Neural cell (in vitro differentiated cells): ENCODE measurements at regions not wholly inside any gene's neighbourhood (a gene's known extent, or its start where the extent isn't known, plus 50 kb on each side); places are given as distances from the start of the nearest gene placed in this dataset.

Experiments used
- H2AFZ ChIP-seq: fragments of 200-600, 300-800 bp; sonication (generic), shearing (Covaris generic); 2 replicates; pipeline ENCODE4 v1.6.0; 2014; ENCODE audit warnings: low read depth, mild to moderate bottlenecking, antibody characterized with exemption, low read length, moderate library complexity
- H3F3A ChIP-seq: fragments of 200-600 bp; shearing (Covaris generic); 2 replicates; pipeline ENCODE4 v1.6.1; 2016; ENCODE audit warnings: mild to moderate bottlenecking, moderate library complexity, mixed read lengths, antibody characterized with exemption, low read length; ENCODE audit not compliant: insufficient read depth, poor library complexity, severe bottlenecking
- H3K27ac ChIP-seq: fragments of 200-600, 300-800 bp; sonication (generic), shearing (Covaris generic); 2 replicates; pipeline ENCODE4 v1.5.1; 2014; ENCODE audit warnings: mild to moderate bottlenecking, low read length, moderate library complexity
- H3K27me3 ChIP-seq: fragments of 300-800, 200-600 bp; sonication (generic), shearing (Covaris generic); 2 replicates; pipeline ENCODE4 v1.6.0; 2014; ENCODE audit warnings: mild to moderate bottlenecking, low read depth, low read length, moderate library complexity; ENCODE audit not compliant: insufficient read depth
- H3K36me3 ChIP-seq: fragments of 300-800, 200-600 bp; sonication (generic), shearing (Covaris generic); 2 replicates; pipeline ENCODE4 v1.5.1; 2014; ENCODE audit warnings: mild to moderate bottlenecking, antibody characterized with exemption, low read length, moderate library complexity; ENCODE audit not compliant: insufficient read depth
- H3K4me2 ChIP-seq: fragments of 300-800, 200-600 bp; sonication (generic), shearing (Covaris generic); 2 replicates; pipeline ENCODE4 v1.6.0; 2014; ENCODE audit warnings: mild to moderate bottlenecking, low read length
- H3K4me3 ChIP-seq: fragments of 300-800, 200-600 bp; sonication (generic), shearing (Covaris generic); 2 replicates; pipeline ENCODE4 v1.5.1; 2014; ENCODE audit warnings: mild to moderate bottlenecking, low read length, moderate library complexity
- H3K79me2 ChIP-seq: fragments of 200-600 bp; shearing (Covaris generic); replicated peaks from 2 replicates; pipeline ENCODE4 v1.6.0; 2014; ENCODE audit warnings: mild to moderate bottlenecking, low read length, moderate library complexity; ENCODE audit not compliant: insufficient read depth
- H3K9ac ChIP-seq: fragments of 300-800, 200-600 bp; sonication (generic), shearing (Covaris generic); 2 replicates; pipeline ENCODE4 v1.6.1; 2016; ENCODE audit warnings: mild to moderate bottlenecking, low read length, mixed read lengths
- H3K9me2 ChIP-seq: fragments of 200-600 bp; shearing (Covaris generic); 2 replicates; pipeline ENCODE4 v1.6.1; 2016; ENCODE audit warnings: mild to moderate bottlenecking, low read length, mixed read lengths; ENCODE audit not compliant: insufficient read depth
- H3K9me3 ChIP-seq: fragments of 200-600, 300-800 bp; sonication (generic), shearing (Covaris generic); 2 replicates; pipeline ENCODE4 v1.6.1; 2016; ENCODE audit warnings: mild to moderate bottlenecking, mixed run types, low read length, moderate library complexity, mixed read lengths
- H4K20me1 ChIP-seq: fragments of 200-600 bp; shearing (Covaris generic); 2 replicates; pipeline ENCODE4 v1.6.1; 2016; ENCODE audit warnings: mild to moderate bottlenecking, mixed run types; ENCODE audit not compliant: insufficient read depth
- EP300 ChIP-seq: fragments of 450-650 bp; conservative IDR thresholded peaks from 2 replicates; pipeline ENCODE4 v1.6.1; 2014; ENCODE audit warnings: antibody characterized with exemption, mild to moderate bottlenecking, moderate library complexity; ENCODE audit not compliant: poor library complexity, severe bottlenecking
- EZH2 ChIP-seq: fragments of 200-600, 300-800 bp; shearing (Covaris generic), sonication (generic); IDR thresholded peaks from 2 replicates; pipeline ENCODE4 v1.6.1; 2014; ENCODE audit warnings: antibody characterized with exemption, low read length, borderline replicate concordance, mild to moderate bottlenecking; ENCODE audit not compliant: insufficient read depth, poor library complexity, severe bottlenecking
- MXI1 ChIP-seq: fragments of 450-650 bp; conservative IDR thresholded peaks from 2 replicates; pipeline ENCODE4 v1.6.1; 2014; ENCODE audit warnings: antibody characterized with exemption, mild to moderate bottlenecking; ENCODE audit not compliant: poor library complexity, severe bottlenecking
- POLR2AphosphoS5 ChIP-seq: IDR thresholded peaks from 2 replicates; pipeline ENCODE4 v1.6.1; 2012
- RAD21 ChIP-seq: fragments of 450-650 bp; conservative IDR thresholded peaks from 2 replicates; pipeline ENCODE4 v1.6.1; 2014; ENCODE audit warnings: antibody characterized with exemption, mild to moderate bottlenecking, moderate library complexity
- SMC3 ChIP-seq: fragments of 450-650 bp; conservative IDR thresholded peaks from 2 replicates; pipeline ENCODE4 v1.6.1; 2014; ENCODE audit warnings: antibody characterized with exemption, mild to moderate bottlenecking, moderate library complexity; ENCODE audit not compliant: poor library complexity
- TAF1 ChIP-seq: IDR thresholded peaks from 2 replicates; pipeline ENCODE4 v1.6.1; 2012; ENCODE audit warnings: low read depth
- TF ChIP-seq, protein P1 (sequence below): IDR thresholded peaks from 2 replicates; pipeline ENCODE4 v1.6.1; 2012; ENCODE audit warnings: borderline replicate concordance
- TF ChIP-seq, protein P2 (sequence below): fragments of 450-650 bp; IDR thresholded peaks from 2 replicates; pipeline ENCODE4 v1.5.1; 2014; ENCODE audit warnings: antibody characterized with exemption, mild to moderate bottlenecking, moderate library complexity; ENCODE audit not compliant: poor library complexity, severe bottlenecking

DNA sequence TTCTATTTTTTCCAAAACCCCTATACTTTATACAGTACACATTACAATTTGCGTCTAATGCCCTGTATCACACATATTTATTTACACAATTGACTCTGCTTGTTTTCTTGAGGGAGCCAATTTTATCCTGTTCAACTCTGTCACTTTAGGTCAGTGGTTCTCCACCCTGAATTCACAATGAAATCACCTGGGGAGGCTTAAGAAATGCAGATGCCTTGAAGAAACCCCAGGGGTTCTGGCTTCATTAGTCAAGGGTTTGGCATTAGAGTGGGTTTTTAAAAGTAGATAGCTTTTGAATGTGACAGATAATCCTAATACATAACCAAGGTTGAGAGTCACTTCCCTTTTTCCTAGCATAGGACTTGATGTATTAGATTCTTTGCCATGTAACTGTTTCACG, 398.6 kb upstream of the ERCC4 start:
- H3K4me2 ChIP-seq, result no peak overlapping the region
- no peaks in the 10 kb centered on the region for H3K9me3 ChIP-seq
- no peaks in the 10 kb centered on the region for H3K79me2 ChIP-seq
- no peak overlapping the region for H2AFZ ChIP-seq
- no peak overlapping the region for H3K4me3 ChIP-seq
- no peaks in the 10 kb centered on the region for H3K36me3 ChIP-seq
- H3K27ac ChIP-seq, result no peak overlapping the region
- H4K20me1 ChIP-seq, result no peaks in the 10 kb centered on the region
- no peak overlapping the region for H3K9ac ChIP-seq
- no peak for TF ChIP-seq RAD21
- no peak for TF ChIP-seq POLR2AphosphoS5
- no peak for TF ChIP-seq EZH2
- no peak for TF ChIP-seq MXI1
- TF ChIP-seq, protein P1, sequence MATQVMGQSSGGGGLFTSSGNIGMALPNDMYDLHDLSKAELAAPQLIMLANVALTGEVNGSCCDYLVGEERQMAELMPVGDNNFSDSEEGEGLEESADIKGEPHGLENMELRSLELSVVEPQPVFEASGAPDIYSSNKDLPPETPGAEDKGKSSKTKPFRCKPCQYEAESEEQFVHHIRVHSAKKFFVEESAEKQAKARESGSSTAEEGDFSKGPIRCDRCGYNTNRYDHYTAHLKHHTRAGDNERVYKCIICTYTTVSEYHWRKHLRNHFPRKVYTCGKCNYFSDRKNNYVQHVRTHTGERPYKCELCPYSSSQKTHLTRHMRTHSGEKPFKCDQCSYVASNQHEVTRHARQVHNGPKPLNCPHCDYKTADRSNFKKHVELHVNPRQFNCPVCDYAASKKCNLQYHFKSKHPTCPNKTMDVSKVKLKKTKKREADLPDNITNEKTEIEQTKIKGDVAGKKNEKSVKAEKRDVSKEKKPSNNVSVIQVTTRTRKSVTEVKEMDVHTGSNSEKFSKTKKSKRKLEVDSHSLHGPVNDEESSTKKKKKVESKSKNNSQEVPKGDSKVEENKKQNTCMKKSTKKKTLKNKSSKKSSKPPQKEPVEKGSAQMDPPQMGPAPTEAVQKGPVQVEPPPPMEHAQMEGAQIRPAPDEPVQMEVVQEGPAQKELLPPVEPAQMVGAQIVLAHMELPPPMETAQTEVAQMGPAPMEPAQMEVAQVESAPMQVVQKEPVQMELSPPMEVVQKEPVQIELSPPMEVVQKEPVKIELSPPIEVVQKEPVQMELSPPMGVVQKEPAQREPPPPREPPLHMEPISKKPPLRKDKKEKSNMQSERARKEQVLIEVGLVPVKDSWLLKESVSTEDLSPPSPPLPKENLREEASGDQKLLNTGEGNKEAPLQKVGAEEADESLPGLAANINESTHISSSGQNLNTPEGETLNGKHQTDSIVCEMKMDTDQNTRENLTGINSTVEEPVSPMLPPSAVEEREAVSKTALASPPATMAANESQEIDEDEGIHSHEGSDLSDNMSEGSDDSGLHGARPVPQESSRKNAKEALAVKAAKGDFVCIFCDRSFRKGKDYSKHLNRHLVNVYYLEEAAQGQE, result no peak
- no peak for TF ChIP-seq SMC3
- TF ChIP-seq, protein P2, sequence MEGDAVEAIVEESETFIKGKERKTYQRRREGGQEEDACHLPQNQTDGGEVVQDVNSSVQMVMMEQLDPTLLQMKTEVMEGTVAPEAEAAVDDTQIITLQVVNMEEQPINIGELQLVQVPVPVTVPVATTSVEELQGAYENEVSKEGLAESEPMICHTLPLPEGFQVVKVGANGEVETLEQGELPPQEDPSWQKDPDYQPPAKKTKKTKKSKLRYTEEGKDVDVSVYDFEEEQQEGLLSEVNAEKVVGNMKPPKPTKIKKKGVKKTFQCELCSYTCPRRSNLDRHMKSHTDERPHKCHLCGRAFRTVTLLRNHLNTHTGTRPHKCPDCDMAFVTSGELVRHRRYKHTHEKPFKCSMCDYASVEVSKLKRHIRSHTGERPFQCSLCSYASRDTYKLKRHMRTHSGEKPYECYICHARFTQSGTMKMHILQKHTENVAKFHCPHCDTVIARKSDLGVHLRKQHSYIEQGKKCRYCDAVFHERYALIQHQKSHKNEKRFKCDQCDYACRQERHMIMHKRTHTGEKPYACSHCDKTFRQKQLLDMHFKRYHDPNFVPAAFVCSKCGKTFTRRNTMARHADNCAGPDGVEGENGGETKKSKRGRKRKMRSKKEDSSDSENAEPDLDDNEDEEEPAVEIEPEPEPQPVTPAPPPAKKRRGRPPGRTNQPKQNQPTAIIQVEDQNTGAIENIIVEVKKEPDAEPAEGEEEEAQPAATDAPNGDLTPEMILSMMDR, result no peak
- no peak for TF ChIP-seq TAF1
- no peak for TF ChIP-seq EP300
- no peaks in the 10 kb centered on the region for H3K27me3 ChIP-seq
- H3K9me2 ChIP-seq, result no peaks in the 10 kb centered on the region
- H3F3A ChIP-seq, result no peaks in the 10 kb centered on the region

DNA sequence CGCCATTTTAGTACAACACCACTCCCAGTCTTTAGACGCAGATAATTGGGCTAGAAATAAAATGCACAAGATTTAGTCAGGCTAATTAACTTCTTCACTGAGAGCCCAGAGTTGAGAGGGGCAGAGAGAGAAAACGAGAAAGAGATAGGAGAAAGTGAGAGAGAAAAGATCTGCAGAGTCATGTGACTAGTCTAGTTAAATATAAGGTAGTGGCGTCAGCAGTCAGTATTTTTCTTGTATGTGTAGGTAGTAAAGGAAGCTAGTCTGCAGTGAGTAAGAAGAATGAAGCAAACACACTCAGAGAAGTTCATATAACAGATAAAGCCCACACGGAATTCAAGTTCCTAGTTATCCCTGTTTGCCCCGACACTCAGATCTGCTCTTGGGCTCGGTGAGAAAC, 392.6 kb upstream of the ERCC4 start:
- Histone ChIP-seq H3K4me2 (no peak overlapping the region), H3K9me2 (no peaks in the 10 kb centered on the region), H3K79me2 (no peaks in the 10 kb centered on the region), H3F3A (no peaks in the 10 kb centered on the region), H3K9me3 (no peaks in the 10 kb centered on the region), H3K36me3 (no peaks in the 10 kb centered on the region), H2AFZ (no peak overlapping the region), H3K9ac (no peak overlapping the region), H3K4me3 (no peak overlapping the region), H3K27me3 (no peaks in the 10 kb centered on the region), H3K27ac (no peak overlapping the region), H4K20me1 (no peaks in the 10 kb centered on the region)
- TF ChIP-seq POLR2AphosphoS5, result no peak
- TF ChIP-seq, protein P2, result no peak
- TF ChIP-seq, protein P1, result no peak
